Activated naive CD8-positive, alpha-beta T cell treated with anti-CD3 and anti-CD28 coated beads, Interleukin-2, amount 10 ng/mL, durations not matched to agents 7 days and 5 days (primary cell): ENCODE measurements at regions not wholly inside any gene's neighbourhood (a gene's known extent, or its start where the extent isn't known, plus 50 kb on each side); places are given as distances from the start of the nearest gene placed in this dataset.

ENCODE experiments used
- ATAC-seq: fragments of 150-1000 bp; cut with Tn5 transposase; one replicate; pipeline ENCODE4 v1.10.0; 2021; ENCODE audit warnings: low read depth, moderate library complexity
- POLR2A ChIA-PET: fragments of 350-600 bp; sonication (Branson Sonifier 250); formaldehyde crosslinking; loops from one replicate; lab custom pipeline; 2021; ENCODE audit warnings: antibody characterized with exemption; lab: Charles Lee
- DNase-seq: peaks from one replicate; pipeline ENCODE4 v3.0.0; 2021
- H3K27ac Mint-ChIP-seq: one replicate; pipeline ENCODE4 v1.8.0; 2022; ENCODE audit warnings: mild to moderate bottlenecking, mixed read lengths
- H3K27me3 Mint-ChIP-seq: one replicate; pipeline ENCODE4 v1.8.0; 2022; ENCODE audit warnings: mild to moderate bottlenecking, moderate library complexity, mixed read lengths
- H3K36me3 Mint-ChIP-seq: one replicate; pipeline ENCODE4 v1.8.0; 2021; ENCODE audit warnings: mild to moderate bottlenecking, mixed read lengths
- H3K4me1 Mint-ChIP-seq: one replicate; pipeline ENCODE4 v1.8.0; 2021; ENCODE audit warnings: mixed read lengths
- H3K4me3 Mint-ChIP-seq: one replicate; pipeline ENCODE4 v1.8.0; 2022; ENCODE audit warnings: mild to moderate bottlenecking, moderate library complexity, mixed read lengths
- H3K9me3 Mint-ChIP-seq: one replicate; pipeline ENCODE4 v1.8.0; 2021; ENCODE audit warnings: mixed read lengths

DNA sequence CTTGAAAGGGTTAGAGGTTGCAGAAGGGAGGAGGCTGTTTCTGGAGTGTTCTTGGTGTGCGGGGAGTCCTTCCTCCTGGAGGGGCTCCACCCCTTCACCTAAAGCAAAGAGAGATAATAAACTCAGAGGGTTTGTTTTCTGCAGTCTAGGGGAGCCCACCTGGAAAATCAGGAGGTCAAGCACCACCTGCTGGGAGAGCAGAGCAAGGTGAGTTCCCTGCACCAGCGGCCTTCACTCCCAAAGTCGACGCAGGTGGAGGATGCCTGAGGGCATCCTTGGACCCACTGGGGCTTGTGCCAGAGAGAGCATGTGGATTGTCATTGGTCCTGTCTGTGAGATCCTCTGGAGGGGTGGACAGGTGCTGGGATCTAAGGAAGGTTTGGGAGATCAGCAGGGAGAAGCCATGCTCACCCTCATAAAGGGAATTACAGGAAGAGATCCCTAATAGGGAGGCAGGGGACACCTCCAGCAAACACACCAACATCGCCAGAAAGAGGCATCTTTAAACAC is 116.7 kb downstream of the KCNF1 start:
- H3K27me3 Mint-ChIP-seq, result peaks cover 2% of the 10 kb centered on the region

DNA sequence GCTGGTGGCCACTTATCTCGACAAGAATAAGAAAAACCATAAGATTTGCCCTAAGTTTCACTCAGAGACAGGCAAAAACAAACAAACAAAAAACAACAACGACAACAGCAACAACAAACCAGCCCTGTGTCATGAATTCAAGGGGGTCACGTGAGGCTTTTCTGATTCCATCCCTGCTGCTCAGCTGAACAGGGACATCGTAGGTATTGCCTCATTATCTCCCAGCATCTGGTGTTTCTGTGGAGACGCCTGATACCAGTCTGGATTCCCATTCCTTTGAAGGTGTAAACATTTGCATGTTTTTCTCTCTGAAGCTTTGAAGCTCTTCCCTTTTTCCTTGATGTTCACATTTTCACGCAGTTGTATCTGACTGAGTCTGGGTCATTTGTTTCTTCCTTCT is 117.4 kb downstream of the KCNF1 start:
- Mint-ChIP-seq H3K36me3 (no peaks in the 10 kb centered on the region), H3K9me3 (peaks cover 2% of the 10 kb centered on the region), H3K4me1 (no peaks in the 10 kb centered on the region), H3K27ac (no peak overlapping the region), H3K27me3 (peaks cover 6% of the 10 kb centered on the region), H3K4me3 (no peak overlapping the region)
- no peak for ATAC-seq
- no peak for DNase-seq
- POLR2A ChIA-PET, result no interaction called here

More for the DNA sequence above, 116.7 kb downstream of the KCNF1 start:
- Mint-ChIP-seq H3K4me1 (no peaks in the 10 kb centered on the region), H3K27ac (no peak overlapping the region), H3K36me3 (no peaks in the 10 kb centered on the region), H3K9me3 (no peaks in the 10 kb centered on the region), H3K4me3 (no peak overlapping the region)
- POLR2A ChIA-PET, result no interaction called here
- ATAC-seq (no peak), DNase-seq (no peak)

DNA sequence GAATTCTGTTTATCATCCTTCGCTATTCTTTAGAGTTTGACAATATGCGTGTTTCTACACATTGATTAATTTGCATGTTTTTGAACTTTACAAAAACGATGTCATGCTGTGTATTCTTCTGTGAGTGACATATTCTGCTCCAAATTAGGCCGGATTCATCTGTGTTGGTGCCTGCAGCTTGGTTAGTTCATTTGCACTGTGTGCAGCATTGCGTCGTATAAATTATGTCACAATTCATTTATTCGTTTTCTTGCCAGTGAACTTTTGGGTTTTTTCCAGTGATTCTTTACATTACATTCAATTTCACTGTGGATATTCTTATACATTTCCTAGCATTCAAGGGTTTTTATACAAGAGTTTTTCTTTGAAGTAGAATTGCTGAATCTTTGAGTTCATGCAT is 118.3 kb downstream of the KCNF1 start:
- Mint-ChIP-seq H3K27me3 (peaks cover 6% of the 10 kb centered on the region), H3K9me3 (peaks cover 2% of the 10 kb centered on the region), H3K4me3 (no peak overlapping the region), H3K27ac (no peak overlapping the region), H3K36me3 (no peaks in the 10 kb centered on the region), H3K4me1 (no peaks in the 10 kb centered on the region)
- DNase-seq (no peak), ATAC-seq (no peak)
- POLR2A ChIA-PET, result no interaction called here

DNA sequence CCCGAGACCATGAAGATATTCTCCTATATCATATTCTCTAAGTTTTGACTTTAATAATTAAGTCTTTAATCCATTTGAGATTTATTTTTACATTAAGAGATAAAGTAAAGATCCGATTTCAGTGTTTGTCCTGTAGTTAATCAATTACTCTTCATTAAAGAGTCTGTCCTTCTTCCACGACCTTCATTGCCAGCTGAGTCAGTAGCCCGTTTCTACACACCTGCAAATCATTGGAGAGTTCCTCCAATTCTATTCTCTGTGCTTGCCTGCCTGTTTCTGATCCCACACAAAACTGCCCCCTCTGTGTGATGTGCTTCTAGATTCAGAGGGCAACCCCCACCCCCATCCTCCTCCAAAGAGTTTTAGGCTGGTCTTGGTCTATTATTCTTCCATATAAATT is 119.2 kb downstream of the KCNF1 start:
- Mint-ChIP-seq H3K9me3 (peaks cover 2% of the 10 kb centered on the region), H3K4me3 (no peak overlapping the region), H3K36me3 (no peaks in the 10 kb centered on the region), H3K4me1 (no peaks in the 10 kb centered on the region), H3K27ac (no peak overlapping the region), H3K27me3 (peaks cover 8% of the 10 kb centered on the region)
- no peak for DNase-seq
- ATAC-seq, result no peak
- POLR2A ChIA-PET, result no interaction called here

DNA sequence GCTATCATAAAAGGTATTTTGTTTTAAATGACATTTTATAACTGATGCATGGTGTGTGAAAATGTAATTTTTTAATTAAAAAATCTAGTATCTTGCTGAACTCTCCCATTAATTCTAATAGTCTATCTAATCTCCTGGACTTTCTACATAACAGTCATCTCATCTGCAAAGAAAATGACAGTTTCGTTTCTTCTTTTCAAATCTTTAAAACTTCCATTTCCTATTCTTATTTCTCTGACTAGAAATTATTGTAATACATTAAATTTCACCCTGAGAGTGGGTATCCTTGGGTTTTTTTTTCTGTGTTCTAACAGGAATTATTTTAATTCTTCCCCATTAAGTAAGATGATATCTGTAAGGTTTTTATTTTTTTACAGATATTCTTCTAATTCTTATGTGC is 120.1 kb downstream of the KCNF1 start:
- Mint-ChIP-seq H3K4me3 (no peak overlapping the region), H3K27me3 (peaks cover 13% of the 10 kb centered on the region), H3K4me1 (no peaks in the 10 kb centered on the region), H3K9me3 (peaks cover 3% of the 10 kb centered on the region), H3K36me3 (no peaks in the 10 kb centered on the region), H3K27ac (no peak overlapping the region)
- ATAC-seq (no peak), DNase-seq (no peak)
- POLR2A ChIA-PET, result no interaction called here

DNA sequence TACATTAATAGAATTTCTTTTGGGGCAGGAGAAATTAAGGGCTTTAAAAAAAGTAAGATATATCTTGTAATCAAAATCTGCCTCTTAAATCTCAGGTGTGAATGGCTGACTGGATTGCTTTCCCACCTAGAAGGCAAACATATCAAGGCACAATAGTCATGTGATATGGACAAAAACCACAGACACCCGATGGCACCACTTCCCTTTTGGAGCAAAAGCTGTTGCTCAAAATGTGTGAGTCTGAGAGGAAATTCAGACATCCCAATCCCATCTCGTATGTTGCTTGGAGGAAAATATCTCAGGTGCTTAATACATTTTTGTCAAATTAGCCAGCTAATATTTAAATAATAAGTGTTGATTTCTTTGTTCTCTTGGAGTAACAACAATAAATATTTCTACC is 120.7 kb downstream of the KCNF1 start:
- Mint-ChIP-seq H3K36me3 (no peaks in the 10 kb centered on the region), H3K27me3 (peaks cover 16% of the 10 kb centered on the region), H3K4me3 (no peak overlapping the region), H3K27ac (no peak overlapping the region), H3K4me1 (no peaks in the 10 kb centered on the region), H3K9me3 (peaks cover 7% of the 10 kb centered on the region)
- no peak for ATAC-seq
- no peak for DNase-seq
- POLR2A ChIA-PET, result no interaction called here

DNA sequence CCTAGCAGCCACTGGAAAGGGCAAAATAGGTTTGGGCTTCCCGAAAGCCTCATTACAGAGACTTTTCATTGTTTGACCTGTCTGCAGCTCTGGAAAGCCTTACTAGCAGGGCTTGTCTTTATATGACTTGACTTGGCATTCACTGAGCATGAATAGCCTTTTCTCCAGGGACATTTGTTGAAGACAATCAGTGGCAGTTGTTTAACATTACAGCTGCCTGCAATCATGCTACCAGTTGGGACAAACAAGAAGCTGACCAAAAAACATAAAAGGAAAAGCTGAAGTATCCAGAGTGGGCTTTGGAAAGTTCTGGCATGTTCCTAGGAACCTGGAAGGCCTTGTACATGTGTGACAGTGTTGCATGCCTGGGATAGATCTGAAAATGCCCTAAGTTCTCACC is 121.4 kb downstream of the KCNF1 start:
- H3K4me3 Mint-ChIP-seq, result no peak overlapping the region
- H3K27ac Mint-ChIP-seq, result no peak overlapping the region
- H3K4me1 Mint-ChIP-seq, result no peaks in the 10 kb centered on the region
- H3K9me3 Mint-ChIP-seq, result peaks cover 7% of the 10 kb centered on the region
- no peaks in the 10 kb centered on the region for H3K36me3 Mint-ChIP-seq
- ATAC-seq (no peak), DNase-seq (no peak)
- peaks cover 20% of the 10 kb centered on the region for H3K27me3 Mint-ChIP-seq
- POLR2A ChIA-PET, result no interaction called here

DNA sequence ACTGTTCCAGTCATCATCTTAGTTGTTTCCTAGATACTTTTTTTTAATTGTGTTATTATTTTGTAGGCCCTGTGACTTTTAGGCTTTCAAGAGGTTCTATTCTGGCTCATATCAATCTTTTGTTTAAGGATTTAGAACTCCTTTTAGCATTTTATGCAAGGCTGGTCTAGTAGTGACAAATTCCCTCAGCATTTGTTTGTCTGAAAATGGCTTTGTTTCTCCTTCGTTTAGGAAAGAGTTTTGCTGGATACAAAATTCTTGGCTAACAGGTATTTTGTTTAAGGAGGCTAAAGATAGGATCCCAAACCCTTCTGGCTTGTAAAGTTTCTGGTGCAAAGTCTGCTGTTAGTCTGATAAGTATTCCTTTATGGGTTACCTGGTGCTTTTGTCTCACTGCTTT is 116.6 kb upstream of the SLC66A3 start:
- ATAC-seq (no peak), DNase-seq (no peak)
- peaks cover 27% of the 10 kb centered on the region for H3K27me3 Mint-ChIP-seq
- no peaks in the 10 kb centered on the region for H3K4me1 Mint-ChIP-seq
- no peaks in the 10 kb centered on the region for H3K36me3 Mint-ChIP-seq
- POLR2A ChIA-PET, result no interaction called here
- H3K9me3 Mint-ChIP-seq, result peaks cover 7% of the 10 kb centered on the region
- H3K4me3 Mint-ChIP-seq, result no peak overlapping the region
- no peak overlapping the region for H3K27ac Mint-ChIP-seq

DNA sequence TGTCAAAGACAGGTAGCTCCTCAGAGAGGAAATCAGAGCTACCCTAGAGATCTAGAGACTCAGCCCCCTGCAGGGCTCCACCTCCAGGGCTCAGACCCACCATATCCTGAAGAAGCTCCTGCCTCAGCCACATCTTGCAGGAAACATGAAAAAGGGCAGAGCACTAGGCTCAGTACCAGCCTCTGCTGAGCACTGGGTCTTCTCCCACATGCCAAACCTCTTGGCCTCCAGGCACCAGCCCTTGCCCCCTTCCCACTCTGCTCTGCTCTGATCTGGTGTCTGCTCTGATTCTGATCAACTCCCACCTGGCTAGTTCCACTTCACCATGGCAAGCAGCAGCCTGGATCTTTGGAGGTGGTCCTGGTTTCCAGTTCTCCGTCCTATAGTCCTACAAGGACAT is 114.3 kb upstream of the SLC66A3 start:
- Mint-ChIP-seq H3K36me3 (no peaks in the 10 kb centered on the region), H3K4me3 (no peak overlapping the region), H3K27me3 (peaks cover 21% of the 10 kb centered on the region), H3K9me3 (peaks cover 5% of the 10 kb centered on the region), H3K4me1 (no peaks in the 10 kb centered on the region), H3K27ac (no peak overlapping the region)
- DNase-seq (no peak), ATAC-seq (no peak)
- POLR2A ChIA-PET, result no interaction called here

DNA sequence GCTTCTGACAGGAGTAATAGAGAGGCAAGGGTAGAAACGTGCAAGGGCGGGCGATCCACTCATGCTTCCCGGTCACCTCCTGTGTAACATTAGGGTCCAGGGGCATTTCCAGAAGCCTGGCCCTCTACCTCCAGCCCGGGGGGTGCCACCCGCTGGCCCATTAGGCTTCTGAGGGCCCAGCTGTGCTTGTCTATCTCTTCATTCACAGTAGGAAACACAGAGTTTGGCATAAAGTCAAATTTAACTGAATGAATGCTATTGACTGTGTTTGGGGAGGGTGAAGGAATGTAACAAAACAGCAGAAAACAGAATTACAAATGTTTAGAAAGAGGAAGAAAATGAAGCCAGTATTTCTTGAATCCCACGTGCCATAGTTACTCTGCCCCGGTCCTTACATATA is 112.4 kb upstream of the SLC66A3 start:
- H3K4me1 Mint-ChIP-seq, result no peaks in the 10 kb centered on the region
- POLR2A ChIA-PET, result no interaction called here

DNA sequence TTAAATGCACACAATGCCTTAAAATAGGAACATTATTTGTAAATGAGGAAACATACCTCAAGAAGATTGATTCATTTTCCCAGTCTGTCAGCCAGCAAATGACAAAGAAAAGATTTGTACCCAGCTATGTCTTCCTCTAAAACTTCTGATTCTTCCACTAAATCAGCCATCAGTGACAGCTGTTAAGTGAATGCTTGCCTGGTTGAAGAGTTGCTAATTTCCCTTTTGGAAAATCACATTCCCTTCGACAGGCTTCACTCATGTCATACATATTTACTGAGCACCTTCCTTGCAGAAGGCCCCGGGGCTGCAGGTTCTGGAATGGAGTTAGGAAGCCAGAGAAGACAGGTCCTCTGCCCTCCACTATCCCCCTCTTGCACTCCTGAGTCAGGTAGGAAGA is 112.0 kb upstream of the SLC66A3 start:
- Mint-ChIP-seq H3K4me3 (no peak overlapping the region), H3K27ac (no peak overlapping the region), H3K4me1 (no peaks in the 10 kb centered on the region), H3K9me3 (no peaks in the 10 kb centered on the region), H3K27me3 (peaks cover 9% of the 10 kb centered on the region), H3K36me3 (no peaks in the 10 kb centered on the region)
- DNase-seq (no peak), ATAC-seq (no peak)
- POLR2A ChIA-PET, result no interaction called here

More for the DNA sequence above, 112.4 kb upstream of the SLC66A3 start:
- ATAC-seq (no peak), DNase-seq (no peak)
- Mint-ChIP-seq H3K27ac (no peak overlapping the region), H3K9me3 (no peaks in the 10 kb centered on the region), H3K36me3 (no peaks in the 10 kb centered on the region), H3K27me3 (peaks cover 12% of the 10 kb centered on the region), H3K4me3 (no peak overlapping the region)

DNA sequence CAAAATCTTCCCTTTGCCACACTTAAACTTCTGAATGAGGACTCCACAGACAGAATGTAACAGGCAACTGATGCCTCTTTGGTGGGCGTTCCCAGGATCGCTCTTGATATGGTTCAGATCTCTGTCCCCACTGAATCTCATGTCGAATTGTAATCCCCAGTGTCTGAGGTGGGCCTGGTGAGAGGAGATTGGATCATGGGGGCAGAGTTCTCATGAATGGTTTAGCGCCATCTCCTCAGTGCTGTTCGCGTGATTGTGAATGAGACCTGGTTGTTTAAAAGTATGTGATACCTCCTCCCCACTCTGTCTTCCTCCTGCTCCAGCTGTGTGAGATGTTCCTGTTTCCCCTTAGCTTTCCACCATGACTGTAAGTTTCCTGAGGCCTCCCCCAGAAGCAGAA is 111.1 kb upstream of the SLC66A3 start:
- no peak for ATAC-seq
- H3K9me3 Mint-ChIP-seq, result no peaks in the 10 kb centered on the region
- POLR2A ChIA-PET, result no interaction called here
- H3K4me1 Mint-ChIP-seq, result no peaks in the 10 kb centered on the region
- no peak overlapping the region for H3K27ac Mint-ChIP-seq
- H3K4me3 Mint-ChIP-seq, result no peak overlapping the region
- no peak for DNase-seq
- H3K36me3 Mint-ChIP-seq, result no peaks in the 10 kb centered on the region
- peaks cover 9% of the 10 kb centered on the region for H3K27me3 Mint-ChIP-seq

DNA sequence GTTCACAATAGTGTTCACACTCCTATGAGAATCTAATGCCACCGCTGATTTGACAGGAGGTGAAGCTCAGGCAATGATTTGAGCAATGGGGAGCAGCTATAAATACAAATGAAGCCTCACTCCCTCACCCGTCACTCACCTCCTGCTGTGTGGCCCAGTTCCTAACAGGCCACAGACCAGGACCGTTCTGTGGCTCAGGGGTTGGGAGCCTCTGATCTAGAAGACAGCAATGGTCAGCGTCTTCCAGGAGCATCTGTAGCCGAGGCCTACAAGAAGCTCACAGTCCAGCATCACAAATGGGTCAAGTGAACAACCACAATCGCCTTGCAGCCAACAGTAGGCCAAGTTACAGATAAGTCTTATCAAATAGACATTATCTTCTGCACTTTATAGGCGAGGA is 110.0 kb upstream of the SLC66A3 start:
- H3K9me3 Mint-ChIP-seq, result no peaks in the 10 kb centered on the region
- H3K27ac Mint-ChIP-seq, result no peak overlapping the region
- ATAC-seq (no peak), DNase-seq (no peak)
- no peak overlapping the region for H3K4me3 Mint-ChIP-seq
- POLR2A ChIA-PET, result no interaction called here
- no peaks in the 10 kb centered on the region for H3K36me3 Mint-ChIP-seq
- peaks cover 9% of the 10 kb centered on the region for H3K27me3 Mint-ChIP-seq
- H3K4me1 Mint-ChIP-seq, result no peaks in the 10 kb centered on the region

DNA sequence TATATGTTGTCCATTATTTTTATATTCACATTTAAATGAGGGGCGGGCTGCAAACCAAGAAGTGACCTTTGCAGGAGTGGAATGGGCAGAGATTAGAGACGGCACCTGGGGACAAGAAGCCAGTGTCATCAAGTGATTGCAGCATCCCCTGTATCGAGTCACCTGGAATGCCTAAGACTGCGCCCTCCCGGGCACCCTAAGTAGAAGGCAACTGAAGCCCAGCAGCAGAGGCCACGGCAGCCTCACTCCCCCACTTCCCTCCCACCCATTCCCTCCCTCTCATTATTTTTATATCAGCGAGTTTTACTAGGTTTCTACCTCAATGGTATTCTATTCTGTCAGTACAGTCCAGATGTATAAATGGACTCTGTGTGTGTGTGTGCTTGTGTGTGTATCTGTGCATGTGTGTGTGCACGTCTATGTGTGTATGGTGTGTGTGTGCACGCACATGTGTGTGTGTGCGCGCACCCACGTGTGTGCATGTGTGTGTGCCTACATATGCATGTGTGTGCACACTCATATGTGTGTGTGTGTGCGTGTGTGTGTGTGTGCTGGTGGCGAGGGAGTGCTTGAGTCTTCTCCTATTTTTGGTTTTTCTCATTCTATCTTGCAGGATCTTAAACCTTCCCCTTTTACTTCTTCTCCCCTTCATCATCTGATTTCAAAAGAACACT is 106.8 kb upstream of the SLC66A3 start:
- Mint-ChIP-seq H3K4me3 (no peak overlapping the region), H3K36me3 (no peaks in the 10 kb centered on the region), H3K27ac (no peak overlapping the region), H3K9me3 (no peaks in the 10 kb centered on the region), H3K4me1 (no peaks in the 10 kb centered on the region), H3K27me3 (no peaks in the 10 kb centered on the region)
- ATAC-seq (no peak), DNase-seq (no peak)
- POLR2A ChIA-PET, result no interaction called here
